NCI-H82 treated with DMSO at 0.1 percent for 48 hours (cell line): ENCODE measurements at regions not wholly inside any gene's neighbourhood (a gene's known extent, or its start where the extent isn't known, plus 50 kb on each side); places are given as distances from the start of the nearest gene placed in this dataset.
A peak's percentile ranks its signal among the peaks of the same experiment; 100 is the strongest.

Source experiments
- DNase-seq: peaks from one replicate; lab custom pipeline; 2025; ENCODE audit not compliant: unreplicated experiment; lab: John Stamatoyannopoulos, UW

DNA sequence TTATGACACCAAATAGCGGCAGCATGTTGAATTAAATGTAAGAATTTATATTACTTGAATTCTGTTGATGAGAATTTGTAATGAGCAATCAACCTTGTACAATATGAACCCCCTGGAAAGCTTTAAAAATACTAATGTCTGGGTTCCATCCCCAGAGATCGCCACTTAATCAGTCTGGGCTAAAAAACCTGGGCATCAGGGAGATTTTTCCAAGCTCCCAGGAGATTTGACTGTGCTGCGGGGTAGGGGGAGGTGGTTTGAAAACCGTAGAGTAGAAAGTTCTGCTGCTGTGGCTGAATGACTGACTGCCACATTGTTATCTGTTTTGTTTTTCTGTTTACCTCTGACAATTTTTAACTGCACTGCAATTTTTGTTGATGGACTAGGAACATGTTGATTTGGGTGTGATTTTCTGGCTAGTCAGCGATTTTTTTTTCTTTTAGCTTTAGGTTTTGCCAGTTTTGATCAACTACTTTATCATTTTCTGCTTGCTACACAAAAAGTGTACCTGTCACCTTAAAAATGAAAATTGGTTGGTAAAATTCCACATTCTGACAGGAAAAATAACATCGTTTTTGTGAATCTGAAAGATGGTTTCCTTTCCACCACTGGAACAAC is 79.3 kb downstream of the PCTP start:
- DNase-seq: no peak

GRCh38 chr17:55830699-55831471 is 80.0 kb downstream of the PCTP start:
- no peak for DNase-seq

DNA sequence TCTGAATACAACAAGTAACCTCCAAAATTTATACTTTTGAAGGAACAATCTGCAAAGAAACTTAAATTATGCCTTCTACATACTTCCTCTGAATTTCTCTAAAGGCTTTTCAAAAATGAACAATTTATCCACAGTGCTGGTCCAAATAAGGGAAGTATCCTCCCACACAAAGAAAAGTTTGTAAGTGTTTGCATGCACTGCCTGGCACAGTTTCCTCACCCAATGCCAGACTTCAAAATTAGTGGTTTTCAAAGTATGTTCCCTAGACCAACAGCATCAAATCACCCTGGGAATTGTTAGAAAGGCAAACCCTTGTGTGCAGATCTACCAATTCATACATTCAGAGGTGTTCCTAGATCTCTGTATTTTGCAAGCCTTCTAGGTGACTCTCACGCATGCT is 82.5 kb downstream of the PCTP start:
- DNase-seq: no peak

GRCh38 chr17:55842405-55843158 is 91.7 kb downstream of the PCTP start:
- no peak for DNase-seq

- DNase-seq: no peak
These were observed 92.9 kb downstream of the PCTP start for GRCh38 chr17:55843785-55844184.

GRCh38 chr17:55845385-55845784 is 94.5 kb downstream of the PCTP start:
- DNase-seq: no peak

DNA sequence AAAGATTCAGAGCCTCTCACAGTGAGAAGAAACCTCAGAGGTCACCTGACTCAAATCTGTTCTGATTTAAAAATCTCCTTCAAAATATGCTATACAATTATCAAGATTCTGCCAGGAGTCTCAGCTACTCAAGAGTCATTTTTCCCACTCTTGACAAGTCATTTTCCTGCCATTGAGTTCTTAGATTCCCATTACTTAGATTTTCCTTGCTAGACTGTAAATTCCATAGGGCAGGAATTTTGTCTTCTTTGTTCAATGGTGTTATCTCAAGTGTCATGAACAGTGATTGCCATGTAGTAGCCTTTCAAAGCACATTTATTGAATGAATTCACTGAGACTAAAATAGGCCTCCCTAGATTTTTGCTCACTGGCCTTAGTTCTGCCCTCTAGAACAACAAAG is 95.9 kb downstream of the PCTP start:
- DNase-seq: no peak

GRCh38 chr17:55852734-55853133 is 101.9 kb downstream of the PCTP start:
- peak; percentile 5 for DNase-seq

DNA sequence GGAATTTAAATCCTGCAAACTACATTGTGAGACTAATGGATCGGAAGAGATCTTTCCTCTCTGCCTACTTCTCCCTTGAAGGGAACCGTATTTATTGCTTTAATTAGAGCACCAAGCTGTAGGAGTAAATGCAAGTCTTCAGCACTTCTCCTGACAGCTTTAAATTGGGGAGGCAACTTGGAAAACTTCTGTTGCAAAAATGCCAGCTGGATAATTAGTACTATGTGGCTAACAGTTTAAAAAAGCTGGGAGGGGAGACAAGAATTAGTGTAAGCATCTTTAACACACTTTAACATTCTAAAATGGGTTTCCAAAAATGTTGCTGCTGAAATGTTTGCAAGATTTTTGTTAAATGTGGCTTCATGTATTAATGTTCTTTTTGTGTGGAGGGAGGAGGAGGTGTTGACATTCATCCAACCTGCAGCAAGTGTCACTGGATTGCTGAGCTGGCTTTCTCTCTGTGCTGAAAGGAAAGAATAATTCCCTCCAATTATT is 108.5 kb downstream of the PCTP start:
- no peak for DNase-seq

- DNase-seq: no peak
These were observed 114.4 kb downstream of the PCTP start for GRCh38 chr17:55865072-55865762.

- no peak for DNase-seq
These were observed 119.2 kb downstream of the PCTP start for GRCh38 chr17:55870044-55870443.

GRCh38 chr17:55872374-55872773 is 121.5 kb downstream of the PCTP start:
- DNase-seq: no peak

DNA sequence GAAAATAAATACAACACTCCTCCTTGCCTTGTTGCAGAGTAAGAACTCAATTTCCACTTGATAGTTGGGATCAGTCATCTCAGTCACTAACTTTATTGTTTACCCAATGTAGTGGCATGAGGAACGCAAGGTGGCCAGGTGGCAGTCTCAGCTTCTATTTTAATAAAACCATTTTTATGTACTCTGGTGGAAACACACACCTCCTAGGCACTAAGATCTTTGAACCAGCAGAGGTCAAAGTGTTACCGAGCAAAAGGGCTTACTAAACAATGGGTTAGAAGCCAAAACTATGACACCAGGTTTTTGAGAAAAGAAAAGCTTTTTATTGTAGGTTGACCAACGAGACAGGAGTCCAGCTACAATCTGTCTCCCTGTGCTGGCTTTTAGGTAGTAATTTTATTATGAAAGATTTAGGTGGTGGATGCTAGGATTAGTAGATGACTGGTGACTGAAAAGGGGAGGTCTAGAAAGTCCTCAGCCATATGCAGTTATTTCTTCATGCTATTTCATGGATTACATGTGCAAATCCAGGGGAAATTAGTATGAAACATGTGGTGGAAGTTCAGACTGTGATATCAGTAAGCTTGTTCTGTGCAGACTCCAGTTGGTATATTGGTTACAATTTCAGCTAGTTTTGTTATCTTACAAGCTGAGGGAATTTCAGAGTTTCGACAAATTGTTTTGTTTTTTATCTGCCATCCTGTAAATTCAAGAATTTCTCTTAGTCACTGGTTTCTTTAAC is 122.3 kb downstream of the PCTP start:
- no peak for DNase-seq

- DNase-seq: no peak
These were observed 132.3 kb downstream of the PCTP start for GRCh38 chr17:55883149-55883548.

GRCh38 chr17:55887531-55887930 is 136.7 kb downstream of the PCTP start:
- no peak for DNase-seq

- DNase-seq: no peak
These were observed 138.4 kb downstream of the PCTP start for GRCh38 chr17:55889271-55889670.

GRCh38 chr17:55895112-55895759 is 144.4 kb downstream of the PCTP start:
- DNase-seq: no peak

GRCh38 chr17:55897301-55897700 is 146.4 kb downstream of the PCTP start:
- DNase-seq: no peak

- no peak for DNase-seq
These were observed 147.3 kb downstream of the PCTP start for GRCh38 chr17:55898195-55898594.

- DNase-seq: no peak
These were observed 149.3 kb downstream of the PCTP start for GRCh38 chr17:55900188-55900587.
